GM19468 (cell line): ENCODE measurements at regions not wholly inside any gene's neighbourhood (a gene's known extent, or its start where the extent isn't known, plus 50 kb on each side); places are given as distances from the start of the nearest gene placed in this dataset.

ENCODE experiments used
- ATAC-seq: cut with Tn5 transposase; IDR thresholded peaks from one replicate; pipeline ENCODE4 v1.9.1; 2021; ENCODE audit warnings: mild to moderate bottlenecking, moderate library complexity, moderate number of reproducible peaks; ENCODE audit not compliant: unreplicated experiment; ENCODE audit errors: extremely low read depth

DNA sequence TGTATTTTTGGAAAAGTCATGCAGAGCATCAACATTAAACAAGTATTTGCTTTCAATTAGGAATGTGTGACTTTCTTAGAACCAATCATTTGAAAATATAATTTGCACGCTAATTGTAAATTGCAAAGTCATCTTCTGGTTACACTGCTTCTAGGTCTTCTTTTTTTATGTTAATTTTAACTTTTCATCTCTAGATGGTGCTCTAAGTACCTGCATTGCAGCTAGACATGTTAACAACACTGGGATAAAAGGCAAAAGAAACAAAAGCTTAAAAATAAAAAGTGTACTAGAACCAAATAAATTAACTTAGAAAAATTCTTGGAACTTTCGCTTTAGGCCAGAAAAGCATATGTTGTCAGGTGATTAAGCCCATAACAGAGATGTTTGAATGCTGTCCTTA, 2758.2 kb downstream of the PCDH9 start:
- no peak for ATAC-seq

DNA sequence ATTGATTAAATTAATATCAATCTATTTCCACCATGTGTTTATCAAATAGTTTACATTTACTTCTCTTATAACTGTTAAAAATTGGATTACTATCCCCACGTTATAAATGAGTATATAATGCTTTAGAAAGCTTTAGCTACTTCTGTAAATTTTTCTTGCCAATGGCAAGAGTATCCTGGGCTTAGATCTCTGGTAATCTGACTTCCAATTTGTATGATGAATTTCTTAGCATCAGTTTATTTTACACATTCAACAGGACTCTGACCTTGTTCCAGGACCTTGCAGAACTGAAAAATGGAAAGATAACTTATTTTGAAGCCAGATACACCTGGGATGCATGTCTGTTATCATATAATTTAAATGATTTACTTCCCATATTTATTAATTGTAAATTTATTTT, 2759.4 kb downstream of the PCDH9 start:
- ATAC-seq = no peak

DNA sequence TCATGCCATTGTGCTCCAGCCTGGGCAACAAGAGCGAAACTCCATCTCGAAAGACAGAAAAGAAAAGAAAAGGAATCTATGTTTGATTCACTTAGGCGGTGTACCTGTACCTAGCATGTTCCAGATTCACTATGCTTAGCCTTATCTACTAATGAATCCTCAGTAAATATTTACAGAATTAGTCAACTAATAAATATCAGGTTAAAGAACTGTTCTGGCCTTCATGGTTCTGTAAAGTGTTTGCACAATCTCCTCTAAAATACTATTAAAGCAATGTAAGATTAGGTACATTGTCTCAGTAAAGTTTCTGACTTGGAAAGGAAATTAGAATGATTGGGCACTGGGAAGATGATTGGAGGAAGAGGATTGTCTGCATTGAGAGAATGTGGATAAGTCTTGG, 2770.4 kb downstream of the PCDH9 start:
- ATAC-seq = no peak

DNA sequence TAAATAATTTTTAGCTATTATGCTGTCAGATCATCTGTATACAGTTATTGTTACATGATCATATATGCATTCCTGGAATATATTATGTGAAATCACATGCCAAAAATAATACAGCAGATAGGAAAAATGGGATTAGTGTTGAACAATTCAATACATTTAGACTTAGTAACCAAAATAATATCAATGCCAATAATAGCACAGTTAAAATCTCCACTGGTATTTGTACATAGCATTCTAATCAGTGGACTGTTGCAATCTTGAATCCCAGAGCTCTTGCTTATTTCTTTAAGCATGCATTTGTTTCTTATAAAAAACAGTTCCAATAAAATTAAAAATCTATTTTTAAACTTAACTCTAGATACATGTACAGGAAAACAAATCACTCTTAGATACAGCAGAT, 2772.2 kb downstream of the PCDH9 start:
- no peak for ATAC-seq

DNA sequence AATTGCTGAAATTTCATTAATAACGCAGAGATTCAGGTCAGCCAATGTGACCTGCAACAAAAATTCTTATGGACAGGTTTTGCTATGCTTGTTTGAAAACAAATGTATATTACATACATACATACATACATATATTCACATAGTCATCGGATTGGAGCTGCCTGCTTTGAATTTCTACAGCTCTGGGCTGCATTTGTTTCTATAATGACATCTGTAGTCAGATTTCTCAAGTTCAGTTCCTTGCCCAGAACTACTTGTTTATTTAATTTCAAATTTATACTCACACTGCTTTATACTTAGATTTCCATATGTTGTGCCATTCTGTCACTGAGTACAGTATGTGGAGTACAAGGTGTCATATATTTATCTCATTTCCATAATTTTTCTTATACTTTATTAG, 2775.0 kb downstream of the PCDH9 start:
- ATAC-seq = no peak

DNA sequence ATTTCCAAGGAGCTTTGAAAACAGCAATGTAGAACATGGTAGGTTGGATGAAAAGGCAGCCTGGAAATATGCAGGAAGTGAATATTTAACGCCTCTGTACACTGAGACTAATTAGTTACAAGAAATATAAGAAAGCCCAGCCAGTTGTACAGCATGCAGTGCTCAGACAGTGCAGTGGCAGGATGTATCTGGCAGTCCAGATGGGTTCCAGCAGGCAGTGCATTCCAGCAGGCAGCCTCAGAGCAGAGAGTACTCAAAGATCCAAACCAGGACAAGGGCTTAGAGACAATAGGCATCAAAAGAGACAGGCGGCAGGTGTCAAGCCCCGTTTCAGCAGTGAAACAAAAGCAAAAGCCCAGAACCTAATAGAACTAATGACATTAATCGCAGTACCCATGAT, 2776.3 kb downstream of the PCDH9 start:
- ATAC-seq = no peak

DNA sequence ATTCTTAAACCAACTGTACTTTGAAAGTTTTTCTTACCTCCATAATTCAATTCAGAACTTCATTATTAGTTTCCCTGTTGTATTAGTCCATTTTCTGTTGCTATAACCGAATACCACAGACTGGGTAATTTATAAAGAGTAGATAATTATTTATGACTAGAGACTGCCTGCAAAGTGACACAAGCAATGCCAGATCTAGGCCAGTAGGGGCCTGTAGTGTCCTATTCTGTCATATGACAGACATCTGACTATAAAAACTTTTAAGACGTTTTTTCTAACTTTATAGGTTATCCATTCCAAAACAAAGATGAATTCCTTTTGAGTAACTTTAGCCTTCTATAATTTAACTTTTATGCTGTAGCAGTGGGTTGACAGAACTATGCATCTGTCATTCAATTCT, 2783.8 kb downstream of the PCDH9 start:
- ATAC-seq = no peak

DNA sequence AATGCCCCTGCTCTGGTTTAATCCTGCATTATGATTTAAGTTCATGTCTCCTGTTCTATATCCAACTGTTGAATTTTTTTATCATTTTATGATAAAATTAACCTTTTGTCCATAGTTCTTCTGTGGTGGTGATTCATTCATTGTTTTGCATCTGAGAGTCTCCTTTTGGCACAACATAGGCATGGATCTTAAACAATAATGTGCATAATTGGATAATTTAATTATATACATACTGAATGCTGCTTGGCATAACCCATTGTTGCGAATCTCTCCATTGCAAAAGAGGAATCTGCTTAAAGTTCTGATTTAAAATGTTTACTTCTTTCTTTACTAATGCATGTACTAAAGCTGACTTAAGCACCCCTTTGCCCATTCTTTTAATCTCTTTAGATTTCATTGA, 2788.4 kb downstream of the PCDH9 start:
- ATAC-seq = no peak

DNA sequence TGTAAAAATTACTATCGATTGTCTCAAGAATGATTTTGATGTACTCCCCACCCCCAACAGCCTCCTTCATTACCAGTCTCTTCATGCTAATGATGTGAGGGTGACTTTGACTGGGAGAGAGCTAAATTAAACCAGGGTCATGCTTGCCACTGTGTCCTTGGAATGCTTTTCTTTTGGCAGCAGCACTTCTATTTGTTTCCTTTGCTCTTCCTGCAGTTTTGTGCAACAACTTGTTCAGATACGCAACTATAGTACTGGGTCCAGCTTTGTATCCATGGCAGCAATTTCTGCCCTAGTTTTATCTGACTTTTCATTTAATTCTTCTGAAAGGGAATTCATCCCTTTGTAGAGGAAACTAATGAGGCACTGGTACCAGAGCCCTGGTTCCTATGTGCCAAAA, 2792.1 kb downstream of the PCDH9 start:
- no peak for ATAC-seq

DNA sequence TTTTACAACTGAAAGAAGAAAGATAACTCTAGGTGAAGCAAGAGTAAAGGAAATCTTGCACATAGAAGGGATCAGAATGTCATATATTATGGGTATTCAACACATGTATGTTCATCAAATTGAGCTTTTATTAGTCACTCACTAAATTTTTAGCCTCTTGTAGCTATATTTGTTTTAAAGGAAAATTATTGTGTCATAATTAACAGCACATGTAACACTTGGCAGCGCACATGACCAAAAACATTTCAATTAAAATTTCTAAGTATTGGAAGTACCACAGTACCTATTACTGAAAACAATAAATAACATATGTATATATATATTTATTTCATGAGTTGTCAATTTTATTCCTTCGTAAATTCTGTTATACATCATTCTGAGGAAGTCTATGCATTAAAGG, 2800.4 kb downstream of the PCDH9 start:
- no peak for ATAC-seq

DNA sequence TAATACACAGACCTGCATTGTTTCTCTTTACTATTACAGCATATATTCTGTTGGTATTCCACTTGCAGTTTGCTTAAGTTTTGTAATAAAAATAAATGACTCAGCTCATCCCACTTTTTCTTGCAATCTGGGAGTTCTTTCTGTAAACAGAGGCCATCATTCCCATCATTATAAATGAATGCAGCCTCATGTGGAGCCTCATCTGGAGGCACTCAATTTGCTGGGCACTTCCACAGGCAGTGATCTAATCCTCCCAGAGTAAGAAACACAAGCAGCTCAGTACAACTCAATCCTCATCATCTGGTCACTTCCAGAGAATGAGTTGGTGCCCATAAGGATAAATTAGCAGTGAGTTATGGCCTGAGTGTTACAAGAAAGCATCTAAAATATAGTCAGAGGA, 2801.9 kb downstream of the PCDH9 start:
- ATAC-seq = no peak

DNA sequence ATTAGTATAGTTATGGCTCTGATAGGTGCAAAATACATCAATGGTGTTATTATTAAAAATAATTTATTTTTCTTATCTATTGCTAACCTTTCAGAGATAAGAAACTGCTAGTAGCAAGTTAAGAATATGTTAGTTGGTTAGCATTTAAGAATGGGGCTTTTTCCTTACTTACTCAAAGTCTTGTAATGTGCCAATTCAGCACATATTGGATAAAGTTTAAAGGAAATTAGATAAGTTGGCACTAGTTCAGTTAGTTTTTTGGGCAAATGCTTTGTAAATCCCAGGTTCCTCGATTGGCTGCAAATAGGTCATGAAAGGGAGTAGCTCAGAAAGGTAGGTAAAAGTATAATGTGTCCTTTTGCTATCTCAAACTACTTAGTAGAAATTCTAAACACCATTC, 2806.7 kb downstream of the PCDH9 start:
- ATAC-seq = no peak

DNA sequence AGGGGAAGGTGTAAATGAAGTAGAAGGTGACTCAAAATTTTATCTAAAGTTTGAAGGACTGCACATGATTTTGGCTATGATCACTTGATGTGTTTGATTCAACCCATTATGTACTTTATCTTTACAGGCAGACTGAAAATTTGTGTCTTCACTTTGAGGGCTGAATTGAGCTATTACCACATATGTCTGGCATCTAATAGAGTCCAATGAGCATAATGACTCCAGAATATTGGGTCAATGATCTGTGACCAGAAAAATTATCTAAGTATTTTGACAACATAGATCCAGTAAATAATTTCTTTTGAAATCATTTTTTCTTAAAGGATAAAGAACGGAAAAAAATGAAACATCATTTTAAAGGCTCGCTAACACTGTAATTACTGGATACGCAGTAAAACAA, 2810.0 kb downstream of the PCDH9 start:
- no peak for ATAC-seq

DNA sequence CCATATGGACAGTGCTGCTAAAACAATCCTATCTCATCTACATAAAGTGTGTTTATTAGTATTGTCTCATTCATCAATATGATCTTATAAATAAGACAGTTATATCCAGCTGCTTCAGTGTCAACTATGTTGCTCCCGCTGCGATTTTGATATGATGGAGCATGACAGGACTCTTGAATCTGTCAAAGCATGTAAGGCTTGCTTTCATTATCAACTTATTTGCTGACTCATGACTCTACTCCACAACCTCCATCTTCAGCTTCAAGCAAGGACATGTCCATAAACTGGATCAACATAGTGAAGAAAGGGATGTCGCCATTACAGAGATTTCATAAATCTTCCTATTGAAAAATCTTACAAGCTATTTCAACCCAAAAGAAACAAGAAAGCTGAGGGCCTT, 2812.6 kb downstream of the PCDH9 start:
- no peak for ATAC-seq

DNA sequence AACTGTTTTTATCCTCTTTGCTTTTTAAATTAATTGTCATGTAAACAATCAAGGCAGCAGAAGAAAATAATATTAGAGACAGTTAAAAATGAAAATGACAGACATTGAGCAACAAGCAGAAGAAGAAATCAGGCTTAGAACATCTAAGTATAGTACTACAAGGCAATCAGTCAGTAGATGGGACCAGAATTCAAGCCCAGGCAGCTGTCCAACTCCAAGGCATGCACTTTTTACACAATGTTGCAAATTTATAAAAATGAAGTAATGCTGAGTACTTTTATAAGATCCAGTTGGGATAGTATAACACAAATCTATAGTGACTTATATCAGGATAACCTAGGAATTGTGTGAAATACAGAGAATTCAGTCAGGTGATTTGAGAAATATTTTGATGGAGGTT, 2815.8 kb downstream of the PCDH9 start:
- ATAC-seq = no peak

DNA sequence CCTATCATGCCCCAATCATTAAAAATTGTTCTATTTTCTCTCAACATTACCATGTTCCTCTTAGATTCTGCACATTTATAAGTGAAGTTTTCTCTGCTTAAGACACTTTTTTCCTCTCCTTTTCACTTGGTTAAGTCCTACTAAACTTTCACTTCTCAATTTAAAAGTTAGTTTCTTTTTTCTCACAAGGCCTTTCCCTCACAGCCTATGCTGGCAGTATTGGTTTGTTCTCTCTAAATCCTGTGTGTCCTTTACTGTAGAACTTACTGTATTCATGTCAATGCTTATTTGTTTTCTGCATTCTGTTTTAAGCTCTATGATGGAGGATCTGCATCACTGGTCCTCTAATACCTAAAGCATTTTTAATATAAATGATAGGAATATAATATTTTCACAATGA, 2816.6 kb downstream of the PCDH9 start:
- ATAC-seq = no peak

DNA sequence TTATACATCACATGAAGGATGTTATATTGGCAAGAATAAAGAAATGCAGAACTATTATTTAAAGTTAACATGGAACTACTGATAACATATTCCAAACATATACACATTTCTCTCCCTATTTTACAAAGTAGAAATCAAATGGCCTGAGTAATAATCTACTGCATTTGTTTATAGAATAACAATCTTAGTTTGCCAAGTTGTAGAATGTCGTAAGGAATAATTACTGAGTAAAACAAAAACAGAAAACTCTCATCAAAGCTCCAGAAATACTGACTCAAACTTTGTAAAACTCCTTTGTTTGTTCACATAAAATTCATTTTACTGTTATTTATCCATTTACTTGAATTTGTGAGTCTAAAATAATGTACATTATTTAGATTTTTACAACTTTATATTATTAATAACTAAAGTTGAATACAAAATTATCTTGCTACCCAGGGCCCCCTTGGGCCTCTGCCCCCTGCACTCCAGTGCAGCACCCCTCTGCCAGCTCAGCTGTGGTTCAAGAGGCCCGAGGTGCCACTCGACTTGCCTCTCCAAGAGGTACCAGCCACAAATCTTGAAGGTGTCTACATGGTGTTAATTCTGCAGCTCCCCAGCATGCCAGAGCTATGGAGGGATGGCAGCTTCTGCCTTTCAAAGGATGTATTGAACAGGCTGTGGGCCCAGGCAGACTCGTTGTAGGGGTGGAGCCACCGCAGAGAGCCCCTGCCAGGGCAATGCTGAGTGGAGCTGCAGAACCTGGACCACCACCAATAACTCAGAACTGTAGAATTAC, 2819.7 kb downstream of the PCDH9 start:
- no peak for ATAC-seq

DNA sequence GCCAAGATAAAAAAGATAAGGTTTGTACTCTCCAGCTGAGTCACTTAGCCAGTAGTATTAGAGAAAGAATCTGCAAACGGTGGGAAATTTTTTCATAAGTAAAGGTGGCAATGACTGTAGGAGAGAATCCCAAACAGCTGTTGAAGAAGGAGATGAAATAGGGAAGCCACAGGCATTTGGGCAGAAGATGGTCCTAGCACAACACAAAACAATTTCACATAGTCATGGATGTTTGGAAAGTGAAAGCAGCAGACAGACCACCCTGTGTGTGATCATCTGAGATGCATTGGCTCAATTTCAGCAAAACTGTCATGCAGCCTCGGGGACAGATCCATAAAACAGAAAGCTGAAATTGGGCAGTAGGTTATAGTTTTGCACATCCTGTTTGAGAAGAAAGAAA, 2832.4 kb downstream of the PCDH9 start:
- no peak for ATAC-seq

DNA sequence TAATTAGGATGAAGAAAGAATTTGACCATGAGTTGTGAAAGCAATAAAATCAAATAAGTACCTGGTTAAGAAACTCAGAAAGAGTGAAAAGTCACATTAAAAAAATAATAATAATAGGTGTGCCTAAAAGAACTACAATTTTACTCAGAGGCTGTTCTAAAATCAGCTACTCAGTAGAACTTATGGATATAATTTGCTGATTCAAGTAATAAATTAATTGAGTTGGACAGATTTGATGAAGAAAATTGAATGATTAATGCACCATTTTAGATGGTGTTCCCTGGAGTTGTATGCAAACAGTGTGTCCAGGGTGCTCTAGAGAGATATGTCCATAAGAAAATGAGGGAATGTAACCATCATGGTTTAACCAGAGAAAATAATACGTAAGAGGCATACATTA, 2852.5 kb downstream of the PCDH9 start:
- no peak for ATAC-seq

DNA sequence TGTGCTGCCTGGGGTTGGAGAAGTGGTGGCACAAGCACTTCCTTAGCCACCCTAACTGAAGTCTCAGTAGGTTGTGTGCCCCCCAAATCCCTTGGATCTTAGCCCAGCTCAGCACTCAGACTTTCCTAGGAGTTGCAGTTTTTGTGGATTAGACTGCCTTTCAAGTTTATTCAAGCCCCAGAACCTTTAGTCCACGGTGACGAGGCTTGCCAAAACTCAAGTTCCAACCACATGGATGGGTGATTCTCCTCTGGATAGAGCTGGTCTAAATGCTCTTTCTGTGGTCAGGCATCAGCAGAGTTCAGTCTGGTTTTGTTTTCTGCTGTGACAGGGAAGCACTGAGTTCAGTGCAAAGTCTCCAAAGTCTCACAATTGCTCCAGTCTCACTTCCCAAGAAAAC, 2858.7 kb downstream of the PCDH9 start:
- no peak for ATAC-seq

DNA sequence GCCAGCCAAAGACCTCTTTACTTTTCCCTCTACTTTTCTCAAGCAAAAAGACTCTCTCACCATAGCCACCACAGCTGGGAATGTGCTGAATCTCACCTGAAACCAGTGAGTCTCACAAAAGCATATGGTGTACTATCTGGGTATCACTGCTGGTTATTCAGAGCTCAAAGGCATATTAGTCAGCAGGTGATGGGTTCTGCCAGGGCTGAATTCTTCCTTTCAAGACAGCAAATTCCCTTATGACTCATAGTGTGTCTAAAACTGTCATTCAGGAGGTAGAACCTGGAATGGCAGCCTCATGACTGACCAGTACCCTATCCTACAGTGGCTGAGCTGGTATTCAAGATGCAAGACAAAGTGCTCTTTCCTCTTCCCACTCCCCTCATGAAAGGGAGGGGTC, 2859.1 kb downstream of the PCDH9 start:
- ATAC-seq = no peak

DNA sequence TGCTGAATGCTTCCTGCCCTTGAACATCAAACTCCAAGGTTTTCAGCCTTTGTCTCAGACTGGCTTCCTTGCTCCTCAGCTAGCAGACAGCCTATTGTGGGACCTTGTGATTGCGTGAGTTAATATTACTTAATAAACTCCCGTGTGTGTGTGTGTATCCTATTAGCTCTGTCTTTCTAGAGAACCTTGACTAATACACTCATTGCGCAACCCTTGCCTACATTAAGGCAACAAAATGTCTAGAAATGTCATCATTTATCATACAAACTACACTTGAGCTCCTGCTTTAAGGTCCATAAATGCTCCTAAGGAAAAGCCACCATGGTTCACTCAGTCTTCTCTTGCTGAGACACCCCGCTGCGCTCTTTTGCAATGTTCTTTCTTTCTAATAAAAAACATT, 2861.0 kb downstream of the PCDH9 start:
- no peak for ATAC-seq

DNA sequence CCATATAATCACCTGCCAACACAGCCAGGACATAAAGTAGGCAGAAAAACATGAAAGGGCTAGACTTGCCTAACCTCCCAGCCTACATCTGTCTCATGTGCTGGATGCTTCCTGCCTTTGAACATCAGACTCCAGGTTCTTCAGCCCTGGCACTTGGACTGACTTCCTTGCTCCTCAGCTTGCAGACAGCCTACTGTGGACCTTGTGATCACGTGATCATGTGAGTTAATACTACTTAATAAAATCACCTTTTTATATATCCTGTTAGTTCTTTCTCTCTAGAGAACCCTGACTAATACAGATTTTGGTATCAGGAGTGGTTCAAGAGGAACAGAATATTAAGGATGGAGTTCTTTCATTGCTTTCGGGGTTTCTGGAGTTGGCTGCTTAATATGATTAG, 2867.6 kb downstream of the PCDH9 start:
- ATAC-seq = no peak
